ENCODE measurements at regions not wholly inside any gene's neighbourhood (a gene's known extent, or its start where the extent isn't known, plus 50 kb on each side); places are given as distances from the start of the nearest gene placed in this dataset.
"Not testable (repeated sequence)": the region's sequence is repeated elsewhere in the genome, so short reads cannot be mapped to it uniquely, and the experiment has no call there.

DNA sequence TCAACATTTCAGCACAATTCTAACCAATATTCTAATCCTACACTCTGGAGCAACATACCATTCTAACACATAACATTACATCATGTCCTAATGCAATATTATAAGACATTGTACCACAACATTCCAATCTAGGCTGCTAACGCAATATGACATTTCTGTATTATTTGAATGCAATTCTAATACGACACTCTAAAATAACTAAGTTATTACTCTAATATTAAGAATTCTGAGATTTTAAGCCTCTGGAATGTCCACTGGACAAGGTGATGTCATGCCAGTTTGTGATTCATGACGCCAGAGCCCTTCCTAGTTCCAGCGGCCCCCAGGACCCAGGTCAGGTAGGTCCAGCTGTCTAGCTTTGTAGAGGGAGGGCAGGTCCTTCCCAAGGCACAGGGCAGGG lies 69.7 kb upstream of the SIRPA start:
- DNase-seq: peak; percentile 85

DNA sequence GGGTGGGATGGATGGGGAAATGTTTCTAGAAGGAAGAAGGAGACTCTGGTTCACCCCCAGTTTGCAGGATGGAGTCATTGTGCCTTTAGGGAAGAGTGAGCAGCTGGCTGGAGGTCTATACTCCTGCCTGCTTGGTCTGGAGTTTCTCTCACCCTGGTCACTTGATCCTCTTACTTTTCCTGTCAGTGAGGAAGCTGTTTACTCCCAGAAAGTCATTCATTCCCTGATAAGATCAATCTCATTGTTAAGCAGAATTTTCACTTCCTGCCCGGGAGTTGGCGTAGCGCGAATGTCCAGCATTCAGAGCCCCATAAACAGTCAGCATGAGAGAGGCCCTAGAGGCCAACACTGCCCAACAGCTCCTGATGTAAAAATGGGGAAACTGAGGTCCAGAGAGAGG lies 70.4 kb upstream of the SIRPA start:
- DNase-seq: no peak

DNA sequence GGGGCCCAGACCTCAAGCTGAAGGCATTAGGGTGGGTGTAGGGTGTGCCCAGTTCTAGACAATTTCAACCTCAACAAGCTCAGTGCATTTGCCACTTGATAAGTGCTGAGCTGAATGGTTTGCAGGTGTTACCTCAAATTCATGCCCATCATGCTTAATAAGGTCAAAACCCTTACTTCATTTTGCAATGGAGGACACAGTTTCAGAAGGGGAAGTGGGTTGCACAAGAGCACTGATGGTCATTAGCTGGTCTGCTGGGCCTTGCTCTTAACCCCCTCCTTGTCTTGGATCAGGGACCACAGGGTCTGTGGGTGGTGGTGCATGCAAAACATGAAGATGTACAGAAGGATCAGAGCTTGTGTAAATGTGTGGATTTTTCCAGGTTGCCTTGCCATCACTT lies 71.0 kb upstream of the SIRPA start:
- no peak for DNase-seq

DNA sequence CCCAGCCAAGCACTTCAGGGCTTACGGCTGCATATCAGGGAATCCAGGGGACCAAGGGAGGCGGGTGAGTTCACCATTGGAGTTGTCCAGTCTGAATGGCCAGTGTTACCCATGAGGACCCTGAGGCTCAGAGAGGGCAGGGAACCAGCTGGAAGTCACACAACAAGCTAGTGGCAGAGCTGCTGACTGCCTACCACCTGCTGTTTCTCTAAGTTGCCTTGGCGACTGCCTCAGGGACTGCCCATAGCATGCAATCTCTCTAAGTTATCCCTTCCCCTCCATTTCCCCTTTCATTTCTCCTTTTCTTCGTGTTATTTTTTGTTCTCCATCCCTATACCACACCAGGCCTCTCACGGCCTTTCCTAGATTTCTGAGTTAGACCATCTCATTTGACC lies 71.8 kb upstream of the SIRPA start:
- no peak for DNase-seq

DNA sequence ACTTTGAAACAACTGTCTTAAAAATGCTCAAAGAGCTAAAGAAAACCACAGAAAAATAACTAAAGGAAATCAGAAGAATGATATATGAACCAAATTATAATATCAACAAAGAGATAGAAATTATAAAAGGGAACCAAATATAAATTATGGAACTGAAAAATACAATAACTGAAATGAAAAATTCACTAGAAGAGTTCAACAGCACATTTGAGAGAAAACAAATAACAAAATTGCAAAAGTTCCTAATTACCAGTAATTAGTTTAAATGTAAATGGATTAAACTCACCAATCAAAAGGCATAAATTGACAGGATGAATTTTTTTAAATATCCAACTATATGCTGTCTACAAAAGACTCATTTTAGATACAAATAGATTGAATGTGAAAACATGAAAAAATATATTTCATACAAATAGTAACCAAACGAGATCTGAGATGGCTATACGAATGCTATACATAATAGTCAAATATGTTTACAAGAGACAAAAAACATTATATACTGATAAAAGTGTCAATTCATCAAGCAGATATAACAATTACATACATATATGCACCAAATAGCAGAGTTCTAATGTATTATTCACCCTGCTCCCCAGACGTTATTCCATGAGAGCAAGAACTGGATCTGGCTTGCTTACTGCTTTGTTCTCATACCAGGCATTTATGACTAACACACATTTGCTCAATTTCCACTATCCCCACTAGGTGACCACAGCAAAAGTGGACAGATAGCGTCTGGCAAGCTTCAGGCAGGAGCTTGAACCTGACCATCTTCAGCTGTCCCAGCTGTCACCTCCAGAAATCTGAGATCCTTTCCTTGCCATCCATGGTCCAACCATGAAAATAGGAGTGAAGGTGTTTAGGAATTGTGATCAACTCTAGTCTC lies 72.4 kb upstream of the SIRPA start:
- DNase-seq: peak; percentile 41

DNA sequence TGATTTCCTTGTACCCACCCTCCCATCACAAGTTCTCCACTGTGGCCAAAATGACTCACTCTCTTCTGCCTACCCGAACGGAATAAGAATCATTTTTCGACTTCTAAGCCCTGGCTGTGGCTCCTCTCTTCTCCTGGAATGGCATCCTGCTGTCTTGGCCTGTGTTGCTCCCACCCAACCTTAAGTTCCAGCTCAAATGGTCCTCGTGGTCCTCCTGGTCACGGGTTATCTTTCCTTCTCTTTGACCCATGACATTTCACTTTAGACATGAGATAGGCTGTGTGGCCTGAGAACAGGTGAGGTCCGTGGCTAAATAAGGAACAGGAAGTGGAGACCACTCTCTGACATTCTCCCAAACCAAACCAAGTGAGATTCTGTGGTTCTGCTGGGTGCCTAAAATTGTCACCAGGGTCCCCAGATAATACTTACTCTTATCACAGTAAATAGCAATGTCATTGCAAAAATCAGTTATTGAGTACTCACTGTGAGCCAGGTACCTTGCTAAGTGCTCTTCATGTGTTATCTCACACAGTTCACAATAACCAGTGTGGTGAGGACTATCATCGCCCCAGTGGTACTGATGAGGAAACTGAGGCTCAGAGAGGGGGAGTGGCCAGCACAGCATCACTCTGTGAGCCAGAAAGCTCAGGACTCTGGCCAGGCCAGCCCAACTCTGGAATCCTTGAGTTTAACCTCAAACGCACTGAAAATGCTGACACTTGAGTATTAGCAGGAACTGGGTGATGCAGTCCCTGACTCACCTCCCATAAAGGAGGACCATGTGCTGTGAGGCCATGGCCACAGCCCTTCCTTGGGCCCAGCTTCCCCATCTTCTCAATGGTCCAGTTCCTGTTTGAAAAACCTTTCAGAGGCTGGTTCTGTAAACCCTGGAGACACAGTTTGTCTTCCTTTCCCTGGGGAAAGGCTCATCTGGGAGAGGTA lies 74.8 kb upstream of the SIRPA start:
- DNase-seq: peak; percentile 72

DNA sequence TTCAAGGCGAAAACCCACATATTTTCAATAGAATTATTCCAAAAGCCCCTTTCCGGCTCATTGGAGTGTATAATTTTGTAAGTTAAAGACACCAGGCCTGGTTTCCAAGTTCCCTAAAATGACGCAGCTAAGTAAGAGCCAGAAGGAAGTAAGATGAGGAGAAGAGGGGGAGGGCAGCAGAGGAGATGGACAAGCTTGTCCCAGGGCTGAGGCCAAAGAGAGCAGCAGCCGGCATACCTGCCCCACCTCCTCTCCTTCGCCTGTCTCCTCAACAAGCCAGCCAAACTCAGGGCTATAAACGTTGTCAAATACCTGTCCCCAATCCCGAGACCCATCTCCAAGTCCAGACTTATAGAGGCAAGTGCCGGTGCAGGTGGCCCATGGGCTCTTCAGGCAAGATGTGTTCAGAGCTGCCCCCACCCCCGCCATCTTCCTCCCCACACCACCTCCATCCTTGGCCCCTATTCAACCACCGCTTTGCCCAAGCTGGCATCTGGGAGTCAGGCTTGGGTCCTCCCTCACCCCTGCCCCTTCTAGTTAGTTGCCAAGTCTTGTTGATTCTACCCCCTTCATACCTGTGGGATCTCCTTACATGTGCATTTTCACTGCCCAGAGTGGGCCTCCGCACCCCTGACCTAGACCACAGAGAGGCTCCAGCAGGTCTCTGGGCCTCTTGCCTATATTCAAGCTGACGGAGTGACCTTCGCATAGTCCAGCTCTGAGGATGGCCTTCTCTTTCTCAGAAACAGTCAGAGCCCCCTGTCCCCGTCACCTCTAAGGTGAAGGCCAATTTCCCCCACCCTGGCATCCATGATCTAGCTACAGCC lies 75.7 kb upstream of the SIRPA start:
- no peak for DNase-seq

DNA sequence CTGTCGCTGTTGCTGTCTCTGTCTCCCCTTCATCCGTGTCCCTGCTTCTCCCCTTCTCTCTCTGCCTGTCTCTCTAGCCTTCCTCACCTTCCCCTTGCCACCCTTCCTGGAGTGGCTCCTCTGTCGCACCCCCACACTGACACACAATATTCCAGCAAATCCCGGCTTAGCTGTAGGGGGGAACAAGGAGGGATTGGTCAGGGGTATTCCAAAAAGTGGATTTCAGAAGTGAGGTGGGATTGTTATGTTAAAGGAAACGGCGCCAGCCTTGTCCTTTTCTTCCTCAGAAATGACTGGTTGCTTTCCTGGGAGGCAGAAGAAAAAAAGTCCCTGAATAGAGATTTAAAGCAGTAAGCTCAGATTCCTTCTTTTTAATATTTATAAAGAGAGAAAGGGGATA lies 76.3 kb upstream of the SIRPA start:
- no peak for DNase-seq

DNA sequence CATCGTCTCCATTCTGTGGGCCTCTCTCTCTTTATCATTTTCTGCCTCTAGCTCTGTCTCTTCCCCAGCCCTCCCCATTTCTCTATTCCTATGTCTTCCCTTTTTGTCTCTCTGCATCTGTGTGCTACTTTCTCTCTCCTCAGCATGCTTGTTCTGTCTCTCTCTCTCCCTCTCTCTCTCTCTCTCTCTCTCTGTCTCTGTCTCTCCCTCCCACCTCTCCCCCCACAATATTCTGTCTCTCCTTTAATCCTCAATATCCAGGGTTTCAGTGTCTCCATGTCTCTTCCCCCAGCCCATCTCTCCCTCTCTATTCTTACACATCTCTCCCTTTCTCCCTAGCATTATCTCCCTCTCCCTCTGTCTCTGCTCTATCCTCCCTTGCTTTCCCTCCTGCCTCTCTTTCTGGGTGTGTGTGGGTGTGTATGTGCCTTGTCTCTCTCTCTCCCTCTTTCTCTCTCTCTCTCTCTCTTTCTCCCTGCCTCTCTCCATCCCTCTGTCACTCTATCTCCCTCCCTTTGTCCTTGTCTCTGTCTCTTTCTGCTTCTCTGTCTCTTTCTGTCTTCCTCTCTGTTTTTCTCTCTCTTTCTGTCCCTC lies 76.9 kb upstream of the SIRPA start:
- no peak for DNase-seq

DNA sequence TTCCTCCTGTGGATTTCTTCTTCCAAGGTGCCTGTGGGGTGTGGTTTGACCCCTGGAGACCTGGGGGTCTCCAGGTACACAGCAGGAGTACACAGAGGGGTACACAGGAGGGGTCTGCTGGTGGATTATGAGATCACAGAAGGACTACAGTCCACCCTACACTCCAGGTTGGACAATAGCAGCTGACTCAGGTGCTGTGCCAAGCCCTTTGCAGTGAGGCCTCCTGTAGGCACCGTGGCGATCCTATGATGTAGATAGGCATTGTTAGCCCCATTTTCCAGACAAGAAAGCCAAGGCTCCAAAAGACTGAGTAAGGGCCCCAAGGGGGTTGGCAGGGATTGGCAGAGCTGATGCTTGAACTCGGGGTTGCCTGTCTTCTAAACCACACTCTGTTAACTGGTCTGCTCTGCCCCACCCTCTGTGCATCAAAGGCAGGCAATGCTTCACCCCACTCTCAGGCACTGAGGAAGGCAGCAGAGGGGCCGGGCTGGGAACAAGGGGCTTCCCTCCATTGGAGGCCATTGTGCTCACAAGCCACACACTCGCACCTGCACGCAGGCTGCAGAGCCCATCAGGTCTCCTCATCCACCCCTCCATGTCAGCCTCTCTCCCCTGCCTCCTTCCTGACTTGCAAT lies 77.5 kb upstream of the SIRPA start:
- DNase-seq: no peak

DNA sequence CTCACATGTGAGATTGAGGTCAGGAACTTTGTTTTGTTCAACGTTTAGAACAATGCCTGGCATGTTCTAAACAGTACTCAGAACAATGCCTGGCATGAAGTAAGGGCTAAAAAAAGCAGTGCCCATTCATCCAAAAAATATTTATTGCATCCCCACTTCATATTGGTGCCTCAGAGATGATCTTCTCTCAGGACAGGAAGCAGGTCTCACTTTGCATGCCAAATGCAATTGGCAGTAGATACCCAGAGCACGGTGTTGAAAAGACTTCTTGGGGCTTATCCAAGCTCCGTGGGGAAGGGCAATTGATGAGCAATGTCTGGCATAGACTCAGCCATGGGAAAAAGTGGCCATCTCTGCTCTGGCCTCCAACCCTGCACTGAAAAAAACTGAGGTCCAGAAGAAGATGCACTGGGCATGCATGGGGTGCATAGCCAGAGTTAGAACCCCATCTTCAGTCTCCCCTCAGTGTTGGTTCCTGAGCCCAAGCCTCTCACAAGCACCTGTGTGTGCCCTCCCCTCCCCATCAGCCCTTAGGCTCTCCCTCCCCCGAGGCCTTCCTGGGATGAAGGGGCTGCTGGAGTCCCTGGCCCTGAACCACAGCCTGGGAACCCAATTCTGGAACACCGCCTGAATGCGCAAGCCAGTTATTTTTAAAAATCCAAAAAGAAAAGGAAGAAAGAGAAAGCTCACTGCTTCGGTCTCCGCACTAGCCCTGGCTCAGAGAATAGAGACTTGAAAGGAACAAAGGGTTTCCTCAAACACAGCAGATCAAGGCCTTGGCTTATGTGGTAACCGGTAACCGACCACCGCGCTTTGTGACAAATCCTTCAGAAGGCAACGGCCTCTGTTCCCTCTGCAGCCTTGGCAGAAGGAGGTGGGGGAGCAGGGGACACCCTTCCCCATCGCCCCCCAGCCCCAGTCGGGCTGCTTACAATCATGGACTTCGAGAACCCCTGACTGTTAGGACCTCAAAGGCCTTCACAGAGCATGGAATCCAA lies 78.5 kb upstream of the SIRPA start:
- peak; percentile 82 for DNase-seq

DNA sequence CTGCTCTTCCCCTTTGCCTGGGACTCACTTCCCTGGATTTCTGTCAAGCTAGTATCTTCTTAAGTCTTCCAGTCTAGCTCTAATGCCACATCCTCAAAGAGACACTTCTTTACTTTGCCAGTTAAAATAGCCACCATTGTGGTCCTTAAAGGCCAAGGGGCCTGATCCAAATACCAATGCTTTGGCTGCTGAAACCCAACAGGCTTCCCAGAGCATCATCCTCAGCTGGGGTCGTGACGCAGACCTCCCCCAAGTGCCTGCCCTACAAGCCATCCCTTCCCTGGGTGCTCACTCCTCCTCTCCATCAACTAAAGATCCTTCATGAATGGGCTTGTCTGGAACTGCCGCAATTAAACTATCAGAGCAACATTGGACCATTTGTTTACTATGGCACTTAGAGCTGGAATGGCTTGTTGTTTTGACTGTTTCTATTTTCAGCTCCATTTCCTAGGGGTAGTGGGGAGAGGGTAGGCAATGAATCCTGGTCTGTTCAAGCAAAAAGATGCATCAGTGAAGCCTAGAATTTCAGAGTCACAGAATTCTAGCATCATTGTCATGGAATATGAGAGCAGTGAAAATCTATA lies 79.6 kb upstream of the SIRPA start:
- no peak for DNase-seq

DNA sequence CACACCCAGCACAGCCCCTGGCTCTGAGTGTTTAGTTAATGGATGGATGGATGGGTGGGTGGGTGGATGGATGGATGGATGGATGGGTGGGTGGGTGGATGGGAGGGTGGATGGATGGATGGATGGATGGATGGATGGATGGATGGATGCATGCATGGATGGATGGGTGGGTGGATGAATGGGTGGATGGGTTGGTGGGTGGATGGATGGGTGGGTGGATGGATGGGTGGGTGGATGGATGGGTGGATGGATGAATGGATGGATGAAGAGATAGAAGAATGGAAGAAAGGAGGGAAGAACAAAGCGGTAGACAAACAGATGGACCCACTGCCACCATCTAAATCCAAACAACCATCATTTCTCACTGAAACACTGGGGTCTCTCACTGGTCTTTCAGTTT lies 80.3 kb upstream of the SIRPA start:
- not testable (repeated sequence) for DNase-seq

DNA sequence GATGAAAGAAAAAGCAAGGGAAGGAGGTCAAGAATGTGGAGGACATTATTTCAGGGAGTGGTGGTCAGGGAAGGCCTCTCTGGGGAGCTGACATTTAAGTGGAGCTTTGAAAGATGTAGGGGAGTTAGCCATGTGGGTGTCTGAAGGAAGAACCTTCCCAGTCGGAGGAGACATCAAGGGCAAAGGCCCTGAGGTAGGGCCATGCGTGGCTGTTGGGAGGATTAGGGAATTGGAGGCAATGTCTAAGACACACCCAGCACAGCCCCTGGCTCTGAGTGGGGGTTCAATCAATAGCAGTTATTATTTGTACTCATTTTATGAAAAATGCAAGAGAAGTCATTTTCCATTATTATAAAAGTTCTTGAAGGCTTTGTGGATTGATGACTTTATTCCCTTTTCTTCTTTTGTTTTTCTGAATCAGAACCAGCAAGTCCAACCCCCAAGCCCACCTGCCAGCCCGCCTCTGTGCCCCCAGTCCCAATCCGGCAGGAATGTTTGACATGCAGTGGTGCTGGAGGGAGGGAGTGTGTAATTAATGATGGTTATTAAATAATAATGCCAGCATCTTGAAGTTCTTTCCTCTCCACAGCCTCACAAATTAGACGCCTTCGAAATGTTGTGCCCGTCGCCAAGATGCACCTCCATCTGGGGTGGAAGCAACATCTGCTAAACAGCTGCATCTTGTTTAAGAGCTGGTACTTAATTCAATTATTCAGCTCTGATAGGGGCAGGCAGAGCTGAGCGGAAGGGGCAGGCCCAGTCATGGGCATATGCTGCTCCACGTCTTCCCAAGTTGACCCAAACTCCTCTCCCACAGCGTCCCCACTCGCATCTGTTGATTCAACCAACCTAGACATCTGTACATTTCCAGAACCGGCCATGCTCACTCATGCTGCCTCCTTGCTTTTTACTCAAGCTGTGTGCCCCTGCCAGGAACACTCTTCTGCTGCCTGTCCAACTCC lies 81.3 kb upstream of the SIRPA start:
- no peak for DNase-seq

DNA sequence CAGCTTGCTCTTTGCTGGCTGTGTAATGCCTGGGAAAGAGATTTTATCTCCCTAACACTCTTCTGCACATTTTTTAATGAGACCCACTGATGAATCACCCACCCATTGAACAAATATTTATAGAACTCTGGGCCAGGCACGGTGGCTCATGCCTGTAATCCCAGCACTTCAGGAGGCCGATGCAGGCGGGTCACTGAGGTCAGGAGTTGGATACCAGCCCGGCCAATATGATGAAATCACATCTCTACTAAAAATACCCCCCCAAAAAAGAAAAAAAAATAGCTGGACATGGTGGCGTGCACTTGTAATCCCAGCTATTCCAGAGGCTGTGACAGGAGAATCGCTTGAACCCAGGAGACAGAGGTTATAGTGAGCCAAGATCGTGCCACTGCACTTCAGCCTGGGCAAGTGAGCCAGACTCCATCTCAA lies 82.1 kb upstream of the SIRPA start:
- peak; percentile 90 for DNase-seq

DNA sequence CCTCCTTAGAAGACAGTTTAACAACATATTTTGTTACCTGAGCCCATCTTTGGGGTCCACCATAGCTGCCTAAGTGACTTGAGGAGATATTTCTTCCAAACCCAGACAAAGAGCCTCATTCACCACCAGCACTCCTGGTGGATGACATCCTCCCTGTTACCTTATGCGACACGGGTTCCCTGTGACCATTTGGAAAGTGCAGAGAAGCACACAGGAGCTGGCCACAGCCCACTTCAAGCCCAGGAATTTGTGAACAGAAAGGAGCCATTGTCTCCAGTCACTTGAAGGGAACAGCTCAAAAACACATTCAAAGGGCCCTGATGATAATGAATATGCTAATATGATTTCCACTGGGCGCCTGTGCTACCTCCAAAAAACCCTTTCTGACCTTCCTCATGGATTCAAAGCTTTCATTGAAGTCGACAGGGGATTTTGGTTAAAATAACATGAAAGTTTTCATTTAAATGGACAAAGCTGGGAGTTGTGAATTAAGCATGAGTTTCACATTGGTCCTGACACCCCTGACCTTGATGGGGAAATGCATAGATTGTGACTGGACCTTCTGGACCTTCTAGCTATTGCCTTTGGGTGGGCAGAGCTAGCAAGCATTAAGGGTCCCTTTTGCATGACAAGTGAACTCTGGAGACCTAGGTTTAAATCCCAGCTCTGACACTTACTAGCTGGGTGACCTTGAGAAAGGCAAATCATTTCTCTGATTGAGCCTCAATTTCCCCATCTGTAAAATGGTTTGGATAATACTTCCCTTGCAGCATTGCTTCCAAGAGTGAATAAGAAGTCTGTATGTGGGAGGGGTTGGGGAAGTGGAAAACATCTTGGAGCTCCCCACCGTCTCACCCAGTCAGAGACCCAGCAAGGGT lies 83.3 kb upstream of the SIRPA start:
- DNase-seq: no peak

DNA sequence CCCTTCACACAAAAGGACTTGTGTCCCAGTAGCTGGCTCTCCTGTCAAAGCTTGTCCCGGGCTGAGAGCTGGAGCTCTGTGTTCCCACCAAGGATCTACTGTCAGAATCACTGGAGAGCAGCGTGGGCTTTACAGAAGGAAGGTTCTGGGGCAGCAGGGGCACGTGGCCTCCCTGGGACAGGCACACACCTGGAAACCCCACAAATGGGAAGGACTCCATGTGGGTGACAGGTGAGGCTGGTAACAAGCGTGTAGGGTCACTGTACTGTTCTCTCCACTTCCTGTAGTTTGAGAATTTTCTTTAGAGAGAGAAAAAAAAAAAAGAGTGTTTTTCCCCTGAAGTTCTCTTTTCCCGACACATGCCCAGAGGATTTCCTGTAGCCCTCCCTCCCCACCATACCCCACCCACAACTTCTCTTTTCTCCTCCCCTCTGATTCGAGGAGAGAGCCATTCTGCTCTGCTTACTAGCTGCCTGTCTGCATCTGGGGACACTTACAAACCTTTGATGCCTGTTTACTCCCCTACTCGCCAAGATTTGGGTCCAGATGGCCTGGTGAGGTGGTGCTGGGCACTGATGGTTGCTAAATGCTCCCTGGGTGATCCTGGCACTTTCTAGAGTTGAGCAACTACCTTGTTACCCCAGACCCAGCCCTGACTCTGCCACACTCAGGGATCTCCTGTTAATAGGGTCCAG lies 84.1 kb upstream of the SIRPA start:
- DNase-seq: peak; percentile 73

DNA sequence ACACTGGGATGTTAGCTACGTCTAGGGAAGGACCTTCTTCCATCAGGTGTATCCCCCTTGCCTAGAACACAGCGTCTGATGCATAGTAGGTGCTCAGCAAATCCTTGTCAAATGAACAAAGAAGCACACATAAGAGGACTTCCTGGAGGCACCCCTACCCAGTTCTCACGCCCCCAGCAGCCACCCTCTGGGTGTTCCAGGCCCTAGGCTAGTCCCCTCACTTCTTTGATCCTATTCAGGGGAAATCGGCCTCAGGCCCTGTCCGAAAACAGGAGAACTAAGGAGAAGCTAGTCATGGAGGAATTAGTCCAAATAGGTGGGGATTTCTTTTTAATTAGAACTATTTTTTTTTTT lies 84.7 kb upstream of the SIRPA start:
- no peak for DNase-seq

Data from fibroblast of skin of right biceps (primary cell).